ENCODE measurements at regions not wholly inside any gene's neighbourhood (a gene's known extent, or its start where the extent isn't known, plus 50 kb on each side); places are given as distances from the start of the nearest gene placed in this dataset.

- peak; percentile 81 for DNase-seq
Observed at GRCh38 chr9:6703898-6704639, 53.7 kb upstream of the KDM4C start.

DNA sequence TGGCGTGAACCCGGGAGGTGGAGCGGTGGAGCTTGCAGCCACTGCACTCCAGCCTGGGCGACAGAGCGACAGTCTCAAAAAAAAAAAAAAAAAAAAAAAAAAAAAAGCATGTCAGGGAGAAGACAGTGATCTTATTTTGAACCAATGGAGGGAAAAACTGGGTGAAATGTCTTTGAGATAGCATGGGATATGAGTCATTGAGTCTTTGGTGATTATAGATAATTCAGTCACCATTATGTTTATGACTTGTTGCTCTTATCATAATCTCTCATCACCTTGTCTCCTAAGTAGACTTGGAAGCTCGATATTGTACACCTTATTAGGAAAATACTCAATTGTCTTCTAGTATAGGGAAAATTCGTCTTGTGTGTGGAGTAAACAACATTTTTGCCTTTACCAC, 55.1 kb upstream of the KDM4C start:
- DNase-seq = no peak

DNA sequence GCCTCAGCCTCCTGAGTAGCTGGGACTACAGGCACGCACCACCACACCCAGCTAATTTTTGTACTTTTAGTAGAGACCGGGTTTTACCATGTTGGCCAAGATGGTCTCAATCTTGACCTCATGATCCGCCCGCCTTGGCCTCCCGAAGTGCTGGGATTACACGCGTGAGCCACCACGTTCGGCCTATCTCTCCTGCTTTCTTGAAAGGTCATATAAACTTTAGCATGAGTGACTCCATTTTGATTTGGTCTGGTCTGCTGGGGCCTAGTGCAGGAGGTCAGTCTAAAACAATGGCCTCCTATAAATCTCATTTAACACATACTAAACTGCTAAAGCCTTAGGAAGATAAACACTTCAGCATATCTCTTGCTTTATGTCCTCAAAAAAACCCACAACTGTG, 50.6 kb upstream of the GLDC start:
- no peak for DNase-seq

DNA sequence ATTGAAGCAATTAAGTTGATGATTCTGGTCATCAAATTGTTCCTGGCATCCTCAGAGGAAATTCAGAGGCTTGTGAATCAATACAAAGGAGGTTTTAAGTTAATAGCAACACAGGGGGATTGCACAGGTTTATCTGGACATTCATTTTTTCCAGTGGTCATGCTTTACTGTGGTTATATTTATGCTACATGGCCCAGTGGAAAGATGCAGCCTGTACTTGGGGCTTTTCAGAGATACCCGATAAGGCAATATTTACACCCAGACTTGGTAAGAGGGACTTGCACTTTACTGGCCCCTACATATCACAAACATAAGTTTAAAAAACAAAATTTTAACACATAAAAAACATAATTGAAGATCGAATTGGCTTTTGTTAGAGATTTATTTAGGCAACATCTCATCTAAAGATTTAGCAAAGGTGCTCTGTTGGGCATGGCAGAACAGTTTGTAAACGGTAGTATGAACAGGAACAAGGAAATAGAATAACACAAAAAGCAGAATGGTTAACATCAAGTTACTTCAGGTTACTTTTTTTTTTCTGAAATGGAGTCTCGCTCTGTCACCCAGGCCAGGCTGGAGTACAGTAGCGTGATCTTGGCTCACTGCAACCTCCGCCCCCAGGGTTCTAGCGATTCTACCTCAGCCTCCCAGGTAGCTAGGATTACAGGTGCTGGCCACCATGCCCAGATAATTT, 49.7 kb upstream of the GLDC start:
- DNase-seq = no peak

Data from DMS153 (cell line).